DND-41 (cell line): ENCODE measurements at regions not wholly inside any gene's neighbourhood (a gene's known extent, or its start where the extent isn't known, plus 50 kb on each side); places are given as distances from the start of the nearest gene placed in this dataset.

Experiments
- ATAC-seq: fragments of 200-7000 bp; cut with Tn5 transposase; 3 replicates; pipeline ENCODE4 v1.9.1; 2021; ENCODE audit warnings: low read depth; ENCODE audit not compliant: insufficient read depth
- DNase-seq: peaks from one replicate; pipeline ENCODE4 v3.0.0-alpha.2; 2020
- H2AFZ ChIP-seq: 2 replicates; pipeline ENCODE4 v1.6.0; 2012; ENCODE audit warnings: low read depth, low read length
- H3K27ac ChIP-seq: 2 replicates; pipeline ENCODE4 v1.5.1; 2012; ENCODE audit warnings: low read length, inconsistent platforms
- H3K27me3 ChIP-seq: fragments of 200-600 bp; sonication (generic); 2 replicates; pipeline ENCODE4 v1.6.0; 2012; ENCODE audit warnings: low read length, mild to moderate bottlenecking, inconsistent platforms; ENCODE audit not compliant: insufficient read depth, poor library complexity
- H3K36me3 ChIP-seq: 2 replicates; pipeline ENCODE4 v1.5.1; 2012; ENCODE audit warnings: low read length, inconsistent platforms; ENCODE audit not compliant: insufficient read depth
- H3K4me1 ChIP-seq: 2 replicates; pipeline ENCODE4 v1.5.1; 2012; ENCODE audit warnings: mild to moderate bottlenecking, low read length; ENCODE audit not compliant: insufficient read depth
- H3K4me2 ChIP-seq: 2 replicates; pipeline ENCODE4 v1.6.0; 2012; ENCODE audit warnings: mild to moderate bottlenecking, moderate library complexity, low read length, inconsistent platforms; ENCODE audit not compliant: insufficient read depth
- H3K4me3 ChIP-seq, 2 experiments: fragments of 200-600 bp in 1 of 2; shearing (Covaris generic) in 1 of 2; 2 replicates each; pipeline ENCODE4 v1.5.1; 2012 to 2016; ENCODE audit warnings: inconsistent platforms in 2 of 2, low read length in 2 of 2, mild to moderate bottlenecking in 2 of 2, low read depth in 1 of 2, moderate library complexity in 1 of 2
- H3K79me2 ChIP-seq: 2 replicates; pipeline ENCODE4 v1.6.0; 2012; ENCODE audit warnings: low read length, inconsistent platforms; ENCODE audit not compliant: insufficient read depth
- H3K9ac ChIP-seq: 2 replicates; pipeline ENCODE4 v1.6.0; 2012; ENCODE audit warnings: low read depth, mild to moderate bottlenecking, inconsistent platforms, low read length, moderate library complexity
- H3K9me3 ChIP-seq: 2 replicates; pipeline ENCODE4 v1.5.1; 2012; ENCODE audit warnings: low read length, moderate library complexity, mild to moderate bottlenecking, inconsistent platforms; ENCODE audit not compliant: insufficient read depth, severe bottlenecking
- H4K20me1 ChIP-seq: 2 replicates; pipeline ENCODE4 v1.6.0; 2012; ENCODE audit warnings: low read length; ENCODE audit not compliant: insufficient read depth
- CTCF ChIP-seq: IDR thresholded peaks from 2 replicates; pipeline ENCODE4 v1.5.1; 2012; ENCODE audit warnings: borderline replicate concordance, low read length, moderate library complexity, mild to moderate bottlenecking; ENCODE audit not compliant: poor library complexity, severe bottlenecking; ENCODE audit errors: extremely low read depth
- EZH2 ChIP-seq: IDR thresholded peaks from 3 replicates; pipeline ENCODE4 v1.6.1; 2012; ENCODE audit warnings: borderline replicate concordance, low read depth, mild to moderate bottlenecking, moderate library complexity, low read length, inconsistent platforms; ENCODE audit not compliant: severe bottlenecking

GRCh38 chr13:78841358-78841963 lies 182.5 kb upstream of the OBI1 start:
- TF ChIP-seq EZH2 = no peak
- TF ChIP-seq CTCF = no peak
- Histone ChIP-seq H3K27me3 (peaks cover 2% of the 10 kb centered on the region), H3K79me2 (no peaks in the 10 kb centered on the region)

GRCh38 chr13:78836238-78836784 lies 177.4 kb upstream of the OBI1 start:
- no peaks in the 10 kb centered on the region for H3K4me1 ChIP-seq
- H3K36me3 ChIP-seq = no peaks in the 10 kb centered on the region
- no peak overlapping the region for H2AFZ ChIP-seq
- no peak overlapping the region for H3K4me2 ChIP-seq
- H3K4me3 ChIP-seq = no peak overlapping the region
- H3K9ac ChIP-seq = no peak overlapping the region
- no peak overlapping the region for H3K27ac ChIP-seq
- DNase-seq (no peak), ATAC-seq (no peak)
- TF ChIP-seq EZH2 = no peak
- no peak for TF ChIP-seq CTCF
- H3K79me2 ChIP-seq = no peaks in the 10 kb centered on the region
- no peaks in the 10 kb centered on the region for H4K20me1 ChIP-seq
- H3K9me3 ChIP-seq = no peaks in the 10 kb centered on the region
- peaks cover 4% of the 10 kb centered on the region for H3K27me3 ChIP-seq

More at GRCh38 chr13:78841358-78841963, 182.5 kb upstream of the OBI1 start:
- Histone ChIP-seq H2AFZ (no peak overlapping the region), H3K4me1 (no peaks in the 10 kb centered on the region), H3K9ac (no peak overlapping the region), H4K20me1 (no peaks in the 10 kb centered on the region), H3K4me3 (no peak overlapping the region), H3K27ac (no peak overlapping the region), H3K4me2 (no peak overlapping the region), H3K9me3 (no peaks in the 10 kb centered on the region), H3K36me3 (no peaks in the 10 kb centered on the region)
- no peak for DNase-seq
- ATAC-seq = no peak

- TF ChIP-seq CTCF = no peak
- TF ChIP-seq EZH2 = no peak
- no peaks in the 10 kb centered on the region for H3K36me3 ChIP-seq
Measured at GRCh38 chr13:78832461-78832860, 173.5 kb upstream of the OBI1 start.

More at GRCh38 chr13:78832461-78832860, 173.5 kb upstream of the OBI1 start:
- Histone ChIP-seq H2AFZ (no peak overlapping the region), H4K20me1 (no peaks in the 10 kb centered on the region), H3K9ac (no peak overlapping the region), H3K4me3 (no peak overlapping the region), H3K4me1 (no peaks in the 10 kb centered on the region), H3K27me3 (peaks cover 8% of the 10 kb centered on the region), H3K79me2 (no peaks in the 10 kb centered on the region), H3K4me2 (no peak overlapping the region), H3K27ac (no peak overlapping the region), H3K9me3 (no peaks in the 10 kb centered on the region)
- DNase-seq (no peak), ATAC-seq (no peak)
